ENCODE measurements at regions not wholly inside any gene's neighbourhood (a gene's known extent, or its start where the extent isn't known, plus 50 kb on each side); places are given as distances from the start of the nearest gene placed in this dataset.
"Not testable (repeated sequence)": the region's sequence is repeated elsewhere in the genome, so short reads cannot be mapped to it uniquely, and the experiment has no call there.

DNA sequence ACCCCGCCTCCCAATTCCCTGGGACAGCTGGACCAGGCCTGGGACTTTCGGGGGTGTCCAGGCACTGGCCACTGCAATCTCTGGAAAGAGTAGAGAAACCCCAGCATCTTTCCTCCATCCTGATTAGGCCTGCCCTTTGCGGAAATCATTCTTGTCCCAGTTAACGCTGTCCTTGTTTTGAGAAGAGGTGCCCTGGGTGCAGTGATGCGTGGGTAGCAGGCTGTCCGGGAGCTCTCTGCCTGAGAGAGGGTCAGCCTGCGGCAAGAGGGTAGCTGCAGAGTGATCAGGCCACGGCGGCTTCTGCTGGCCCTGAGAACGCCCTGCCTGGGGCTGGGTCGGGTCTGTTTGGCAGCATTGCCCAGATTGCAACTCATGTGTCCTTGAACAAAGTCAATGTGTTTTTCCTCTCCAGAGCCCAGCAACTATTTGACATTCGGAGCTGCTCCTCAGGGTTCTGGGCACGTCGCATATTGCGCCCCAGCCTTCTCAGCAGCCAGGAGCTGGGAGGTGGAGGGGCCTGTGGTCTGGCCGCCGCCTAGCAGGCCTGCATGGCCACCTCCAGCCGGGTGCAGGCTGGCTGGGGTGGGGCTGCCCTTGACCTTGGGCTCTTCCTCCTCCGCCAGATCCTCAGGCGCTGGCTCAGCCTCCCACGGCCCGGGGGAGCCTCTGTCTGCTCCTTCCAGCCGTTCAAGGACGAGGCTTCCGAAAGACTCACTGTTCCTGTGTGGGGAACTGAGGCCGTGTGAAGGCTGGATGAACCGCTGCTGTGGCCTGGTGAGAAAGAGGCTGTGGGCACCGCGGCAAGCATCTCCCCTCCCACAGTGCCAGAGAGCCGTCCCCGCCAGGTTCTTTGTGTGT is 150.1 kb upstream of the ZNF469 start:
- H2BK12ac ChIP-seq (ENCODE audit: low read depth, low read length); H3K79me2 ChIP-seq (ENCODE audit: control insufficient read depth in 1 of 2, insufficient read depth in 2 of 2, low read length in 2 of 2); H4K20me1 ChIP-seq (replicated peaks in 1 of 2; ENCODE audit: control insufficient read depth in 1 of 2, insufficient read depth in 2 of 2, low read length in 2 of 2); POLR2A ChIA-PET (ENCODE audit: partially characterized antibody); H2AK5ac ChIP-seq (ENCODE audit: low read depth, low read length); H3K18ac ChIP-seq (ENCODE audit: extremely low read depth, low read length); H3K23ac ChIP-seq (ENCODE audit: insufficient read length); H3K23me2 ChIP-seq (ENCODE audit: low read depth, low read length); H3K14ac ChIP-seq (ENCODE audit: insufficient read length); H3K4me1 ChIP-seq (replicated peaks in 1 of 4; ENCODE audit: control insufficient read depth in 3 of 4, insufficient read depth in 4 of 4, low read length in 3 of 4); H2BK15ac ChIP-seq (ENCODE audit: low read length); H2AFZ ChIP-seq (ENCODE audit: low read length); H2BK120ac ChIP-seq (replicated peaks; ENCODE audit: low read depth, low read length); FAIRE-seq; H3K4ac ChIP-seq (replicated peaks; ENCODE audit: insufficient read length, low read depth, low read length); H3K4me2 ChIP-seq (ENCODE audit: insufficient read depth in 1 of 2, low read depth in 2 of 2, low read length in 2 of 2); H2BK20ac ChIP-seq (ENCODE audit: low read length); DNase-seq (ENCODE audit: low read depth in 1 of 2, low spot score in 2 of 2); H3K56ac ChIP-seq (replicated peaks; ENCODE audit: insufficient read length, low read depth, low read length); H3K36me3 ChIP-seq (ENCODE audit: control insufficient read depth in 2 of 4, insufficient read depth in 4 of 4, low read length in 3 of 4); H3K9ac ChIP-seq (replicated peaks in 1 of 4; ENCODE audit: extremely low read depth in 1 of 4, low read depth in 3 of 4, low read length in 3 of 4); CTCF ChIA-PET (ENCODE audit: partially characterized antibody); H3K27ac ChIP-seq (ENCODE audit: low read depth, low read length); H3K4me3 ChIP-seq (ENCODE audit: extremely low read depth in 1 of 4, insufficient read depth in 2 of 4, low read depth in 3 of 4, low read length in 4 of 4); H3K9me3 ChIP-seq (ENCODE audit: insufficient read depth in 2 of 2, low read depth in 1 of 2, low read length in 1 of 2); H2BK5ac ChIP-seq (ENCODE audit: low read depth, low read length); H4K8ac ChIP-seq (ENCODE audit: extremely low read depth, insufficient read depth, low read length); H4K91ac ChIP-seq (replicated peaks; ENCODE audit: insufficient read length, low read length); H3K27me3 ChIP-seq (replicated peaks in 1 of 4; ENCODE audit: control insufficient read depth in 3 of 4, extremely low read depth in 1 of 4, insufficient read depth in 3 of 4, low read length in 3 of 4); H3K79me1 ChIP-seq (ENCODE audit: low read depth, low read length); H4K5ac ChIP-seq (ENCODE audit: insufficient read length, low read depth, low read length): not testable (repeated sequence)
- 95% methylated on average over 12 of the region's 31 CpGs; no CpG with 5 or more reads in 1 of the 2 experiments for WGBS, 2 experiments (ENCODE audit: extremely low coverage in 1 of 2, insufficient coverage in 1 of 2, insufficient read length in 1 of 2, insufficient replicate concordance in 2 of 2, low coverage in 1 of 2, low lambda C conversion rate in 2 of 2, missing lambda C conversion rate in 1 of 2)

All from H1 (cell line).